NB4 (cell line): ENCODE measurements at regions not wholly inside any gene's neighbourhood (a gene's known extent, or its start where the extent isn't known, plus 50 kb on each side); places are given as distances from the start of the nearest gene placed in this dataset.

ENCODE experiments used
- DNase-seq: peaks from one replicate; pipeline ENCODE4 v3.0.0; 2010; ENCODE audit warnings: low read depth
- H3K4me3 ChIP-seq: one replicate; pipeline ENCODE4 v1.5.1; 2011; ENCODE audit warnings: mild to moderate bottlenecking, low read depth, low read length, moderate library complexity
- CTCF ChIP-seq: IDR thresholded peaks from one replicate; pipeline ENCODE4 v1.5.1; 2012; ENCODE audit warnings: low read depth, low read length
- MAX ChIP-seq: IDR thresholded peaks from 2 replicates; pipeline ENCODE4 v1.6.1; 2011; ENCODE audit warnings: low read depth, low read length
- MYC ChIP-seq: IDR thresholded peaks from 2 replicates; pipeline ENCODE4 v1.6.1; 2011; ENCODE audit warnings: low read depth, low read length
- POLR2A ChIP-seq: IDR thresholded peaks from 2 replicates; pipeline ENCODE4 v1.6.1; 2011; ENCODE audit warnings: mild to moderate bottlenecking; ENCODE audit not compliant: insufficient read length; ENCODE audit errors: extremely low read depth

- no peak for DNase-seq
- TF ChIP-seq CTCF (no peak), POLR2A (no peak), MAX (no peak), MYC (no peak)
These were observed 1667.9 kb upstream of the PCDH7 start for GRCh38 chr4:29052266-29052665.

GRCh38 chr4:29058531-29058930, 1661.6 kb upstream of the PCDH7 start:
- TF ChIP-seq CTCF (no peak), MYC (no peak), MAX (no peak), POLR2A (no peak)
- no peak for DNase-seq
- no peak overlapping the region for H3K4me3 ChIP-seq

More at GRCh38 chr4:29052266-29052665, 1667.9 kb upstream of the PCDH7 start:
- H3K4me3 ChIP-seq, result no peak overlapping the region

GRCh38 chr4:29066861-29067260, 1653.3 kb upstream of the PCDH7 start:
- DNase-seq, result no peak
- no peak overlapping the region for H3K4me3 ChIP-seq
- TF ChIP-seq POLR2A, result no peak
- TF ChIP-seq CTCF, result no peak

- no peak for TF ChIP-seq POLR2A
- TF ChIP-seq MAX, result no peak
- no peak for TF ChIP-seq CTCF
- TF ChIP-seq MYC, result no peak
- DNase-seq, result no peak
- H3K4me3 ChIP-seq, result no peak overlapping the region
These were observed 1646.6 kb upstream of the PCDH7 start for GRCh38 chr4:29073571-29073970.

- no peak for TF ChIP-seq MAX
- TF ChIP-seq POLR2A, result no peak
- TF ChIP-seq CTCF, result no peak
- H3K4me3 ChIP-seq, result no peak overlapping the region
- DNase-seq, result no peak
These were observed 1644.8 kb upstream of the PCDH7 start for GRCh38 chr4:29075366-29075765.

GRCh38 chr4:29079260-29079659, 1640.9 kb upstream of the PCDH7 start:
- TF ChIP-seq MYC, result no peak
- TF ChIP-seq CTCF, result no peak
- no peak for TF ChIP-seq POLR2A
- no peak for TF ChIP-seq MAX
- DNase-seq, result no peak
- H3K4me3 ChIP-seq, result no peak overlapping the region
